Heart right ventricle (tissue), 16 donors: ENCODE measurements at regions not wholly inside any gene's neighbourhood (a gene's known extent, or its start where the extent isn't known, plus 50 kb on each side); places are given as distances from the start of the nearest gene placed in this dataset.

Source experiments
- ATAC-seq, 8 donors: fragments of 200-7000 bp; cut with Tn5 transposase; one replicate each; pipeline ENCODE4 v1.9.1; 2020; ENCODE audit warnings: mild to moderate bottlenecking in 8 of 8, moderate library complexity in 8 of 8, moderate number of reproducible peaks in 1 of 8
- DNase-seq, 2 donors: peaks; one replicate each; pipeline ENCODE4 v3.0.0-alpha.2; 2020
- H3K27ac ChIP-seq, 10 donors: fragments of 200-600 bp; sonication (generic) in 2 of 10; one replicate each; pipeline versions ENCODE4 v1.5.0 to v1.8.0; 2020 to 2022; ENCODE audit warnings: mild to moderate bottlenecking in 3 of 10
- H3K27me3 ChIP-seq, 7 donors: fragments of 200-600 bp; one replicate each; pipeline ENCODE4 v1.8.0; 2021 to 2022; ENCODE audit warnings: mild to moderate bottlenecking in 2 of 7
- H3K36me3 ChIP-seq, 9 donors: fragments of 200-600 bp; sonication (generic) in 1 of 9; one replicate each; pipeline versions ENCODE4 v1.5.0 to v1.8.0; 2020 to 2022; ENCODE audit warnings: mild to moderate bottlenecking in 2 of 9
- H3K4me1 ChIP-seq, 9 donors: fragments of 200-600 bp; sonication (generic) in 1 of 9; one replicate each; pipeline versions ENCODE4 v1.5.0 to v1.8.0; 2020 to 2022; ENCODE audit warnings: mild to moderate bottlenecking in 4 of 9
- H3K4me3 ChIP-seq, 10 donors: fragments of 200-600 bp; sonication (generic) in 2 of 10; one replicate each; pipeline versions ENCODE4 v1.5.0 to v1.8.0; 2020 to 2022; ENCODE audit warnings: mild to moderate bottlenecking in 7 of 10, moderate library complexity in 2 of 10
- H3K9me3 ChIP-seq, 11 donors: fragments of 200-600 bp in 10 of 11; sonication (generic) in 2 of 11; one replicate each; pipeline versions ENCODE4 v1.5.0 to v1.8.0; 2013 to 2022; ENCODE audit warnings: mild to moderate bottlenecking in 2 of 11, control low read depth in 1 of 11, moderate library complexity in 1 of 11
- WGBS, 2 donors: extraction: QIAGEN DNeasy Blood & Tissue Kit; methylation state at CpG; one replicate each; pipeline ENCODE4 v1.1.7; 2013; ENCODE audit warnings: inconsistent platforms in 1 of 2; 5-methylcytosine and 5-hydroxymethylcytosine counted together
- intact Hi-C, 10 donors: fragments of 100-400 bp; cut with DNase I; formaldehyde crosslinking; loops; one replicate each; pipeline versions ENCODE4 v1.11.1 to v1.14.2; 2022
- TF ChIP-seq, protein P1 (sequence below), 9 donors: fragments of 200-600 bp; sonication (generic) in 2 of 9; IDR thresholded peaks; one replicate each; pipeline versions ENCODE4 v1.5.0 to v1.8.0; 2021 to 2022; ENCODE audit warnings: antibody characterized with exemption in 9 of 9, mild to moderate bottlenecking in 5 of 9, moderate library complexity in 1 of 9
- donor health status: Arrhythmogenic right ventricular cardiomyopathy.
- donor health status: ischemic (EF 13 %, LVEDD 7.1; RV severe dilation, severe dysfunction).
- donor health status: healthy with polysubstance abuse.
- donor health status: DM: no; HTN: yes; CAD: no.
- donor health status: DM: no; HTN: no; CAD: no.
- donor health status: ischemic (EF 25% LVEDD 6.9; RV normal size, moderate dysfunction).
- donor health status: ischemic (EF 25% LVEDD 5.7; RV mildly dilated, moderate dysfunction).
- donor health status: healthy.
- donor health status: DM: yes; HTN: yes; CAD: no.
- donor health status: Ischemic cardiomyopathy.
- donor health status: ischemic (EF 35%, LVEDD 5.7; RV mildly dilated, moderate dysfunction).
- donor health status: nonischemic (EF 11% LVEDD 7.7; RV severe dilation, severe dysfunction).
- donor health status: DM: yes; HTN: yes; CAD: no.
- donor health status: PGD.
- donor health status: ischemic (EF 29% LVEDD 5.4; RV normal size, mild dysfunction).
- donor health status: nonischemic (EF 23%, LVEDD 6.1; RV moderate dilation, normal function).

DNA sequence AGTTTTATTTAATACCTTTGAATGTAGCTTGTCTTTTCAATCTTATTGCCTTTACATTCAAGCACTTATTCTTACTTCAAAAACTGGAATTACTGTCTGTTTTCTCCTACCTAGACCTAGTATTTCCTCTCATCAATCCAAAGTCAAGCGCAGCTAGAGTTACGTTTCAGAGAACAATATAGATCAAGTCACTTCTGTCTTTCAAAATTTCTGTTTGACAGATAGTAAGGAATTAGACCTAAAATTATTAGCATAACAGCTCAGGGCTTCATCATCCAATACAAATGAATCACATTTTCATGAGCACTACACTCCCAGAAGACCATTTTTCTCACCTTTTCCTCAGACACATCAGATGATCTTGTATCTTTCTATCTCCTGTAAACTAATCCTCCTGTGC, 170.6 kb downstream of the CCDC59 start:
- peaks cover 0 to 15% (median 0%) of the 10 kb centered on the region in 11 donors for H3K9me3 ChIP-seq
- H3K36me3 ChIP-seq: no peaks in the 10 kb centered on the region
- DNase-seq: no peak
- no peak overlapping the region for H3K4me3 ChIP-seq
- H3K4me1 ChIP-seq: no peaks in the 10 kb centered on the region
- no peak overlapping the region for H3K27ac ChIP-seq
- intact Hi-C loops: no loop called here
- H3K27me3 ChIP-seq: no peaks in the 10 kb centered on the region
- WGBS, 2 donors: 94 to 95% methylated on average over 2 of the region's 2 CpGs
- no peak for ATAC-seq
- TF ChIP-seq, protein P1, sequence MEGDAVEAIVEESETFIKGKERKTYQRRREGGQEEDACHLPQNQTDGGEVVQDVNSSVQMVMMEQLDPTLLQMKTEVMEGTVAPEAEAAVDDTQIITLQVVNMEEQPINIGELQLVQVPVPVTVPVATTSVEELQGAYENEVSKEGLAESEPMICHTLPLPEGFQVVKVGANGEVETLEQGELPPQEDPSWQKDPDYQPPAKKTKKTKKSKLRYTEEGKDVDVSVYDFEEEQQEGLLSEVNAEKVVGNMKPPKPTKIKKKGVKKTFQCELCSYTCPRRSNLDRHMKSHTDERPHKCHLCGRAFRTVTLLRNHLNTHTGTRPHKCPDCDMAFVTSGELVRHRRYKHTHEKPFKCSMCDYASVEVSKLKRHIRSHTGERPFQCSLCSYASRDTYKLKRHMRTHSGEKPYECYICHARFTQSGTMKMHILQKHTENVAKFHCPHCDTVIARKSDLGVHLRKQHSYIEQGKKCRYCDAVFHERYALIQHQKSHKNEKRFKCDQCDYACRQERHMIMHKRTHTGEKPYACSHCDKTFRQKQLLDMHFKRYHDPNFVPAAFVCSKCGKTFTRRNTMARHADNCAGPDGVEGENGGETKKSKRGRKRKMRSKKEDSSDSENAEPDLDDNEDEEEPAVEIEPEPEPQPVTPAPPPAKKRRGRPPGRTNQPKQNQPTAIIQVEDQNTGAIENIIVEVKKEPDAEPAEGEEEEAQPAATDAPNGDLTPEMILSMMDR (IDR thresholded peaks at IDR 0.05): no peak

DNA sequence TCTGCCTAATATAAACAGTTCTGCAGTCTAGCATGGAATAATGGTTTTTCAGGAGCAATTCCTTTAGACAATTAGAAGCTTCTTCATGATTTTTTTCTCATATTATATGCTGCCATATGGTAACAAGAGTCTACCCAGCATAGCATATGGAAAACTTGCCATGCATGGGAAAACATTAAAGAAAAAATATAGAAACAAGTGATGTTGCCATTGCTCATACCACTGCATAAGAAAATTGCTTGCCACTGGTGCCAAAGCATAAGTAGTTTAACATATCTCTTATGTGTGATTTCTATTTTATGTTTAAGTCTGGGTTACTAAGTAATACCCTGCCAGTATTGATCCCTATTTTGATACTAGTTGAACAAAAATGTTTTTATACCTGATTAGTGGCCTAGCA, 171.2 kb downstream of the CCDC59 start:
- DNase-seq (no peak), ATAC-seq (no peak)
- Histone ChIP-seq H3K9me3 (peaks cover 0 to 15% (median 0%) of the 10 kb centered on the region in 11 donors), H3K4me1 (no peaks in the 10 kb centered on the region), H3K27me3 (no peaks in the 10 kb centered on the region), H3K27ac (no peak overlapping the region), H3K36me3 (no peaks in the 10 kb centered on the region), H3K4me3 (no peak overlapping the region)
- TF ChIP-seq, protein P1 (IDR thresholded peaks at IDR 0.05): no peak
- intact Hi-C loops: no loop called here

DNA sequence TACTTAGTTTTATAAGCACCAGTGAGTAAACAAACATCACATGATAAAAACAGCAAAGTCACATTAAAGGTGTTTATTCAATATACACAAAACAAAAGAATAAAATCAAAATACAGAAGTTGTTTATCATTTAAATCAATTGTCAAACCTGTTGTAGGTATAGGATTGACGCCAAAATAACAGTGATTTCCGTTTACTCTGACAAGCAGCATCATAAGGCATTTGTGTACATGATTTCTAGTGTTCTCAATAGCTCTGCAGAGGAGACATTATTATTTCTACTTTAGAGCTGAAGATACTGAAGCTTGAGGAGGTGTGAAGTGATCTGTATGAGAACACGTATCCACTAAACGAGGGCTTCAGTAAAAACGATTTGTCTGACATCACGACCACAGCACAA, 171.9 kb downstream of the CCDC59 start:
- ATAC-seq (no peak), DNase-seq (no peak)
- Histone ChIP-seq H3K9me3 (peaks cover 0 to 15% (median 0%) of the 10 kb centered on the region in 11 donors), H3K4me3 (no peak overlapping the region), H3K36me3 (no peaks in the 10 kb centered on the region), H3K27ac (no peak overlapping the region), H3K4me1 (no peaks in the 10 kb centered on the region), H3K27me3 (no peaks in the 10 kb centered on the region)
- WGBS, 2 donors: 79 to 82% methylated on average over 6 of the region's 6 CpGs
- TF ChIP-seq, protein P1 (IDR thresholded peaks at IDR 0.05): no peak
- intact Hi-C loops: no loop called here

DNA sequence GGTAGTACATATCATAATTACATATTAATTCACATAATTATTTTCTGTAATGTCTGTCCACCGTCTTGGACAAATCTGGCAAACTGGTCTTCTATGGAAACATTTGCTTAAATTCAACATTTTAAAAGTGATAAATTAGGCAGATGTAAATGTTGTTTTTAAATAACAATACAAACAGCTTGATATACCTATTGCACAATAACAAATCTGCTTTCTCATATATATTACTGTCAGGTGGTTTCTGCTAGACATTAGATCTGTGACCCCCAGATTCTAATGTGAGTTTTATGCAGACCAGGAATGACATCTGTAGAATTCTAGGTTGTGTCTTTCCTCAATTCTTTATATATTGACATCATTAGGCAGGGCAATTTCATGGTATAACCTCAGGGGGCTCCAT, 173.3 kb downstream of the CCDC59 start:
- H3K4me1 ChIP-seq: no peaks in the 10 kb centered on the region
- H3K36me3 ChIP-seq: no peaks in the 10 kb centered on the region
- DNase-seq (no peak), ATAC-seq (no peak)
- no peak overlapping the region for H3K4me3 ChIP-seq
- no peaks in the 10 kb centered on the region for H3K27me3 ChIP-seq
- intact Hi-C loops: no loop called here
- no peak overlapping the region for H3K27ac ChIP-seq
- TF ChIP-seq, protein P1 (IDR thresholded peaks at IDR 0.05): no peak
- peaks cover 0 to 15% (median 0%) of the 10 kb centered on the region in 11 donors for H3K9me3 ChIP-seq
- 79 to 87% methylated on average over 1 of the region's 1 CpG for WGBS, 2 donors
